GM12878 (cell line): ENCODE measurements at regions not wholly inside any gene's neighbourhood (a gene's known extent, or its start where the extent isn't known, plus 50 kb on each side); places are given as distances from the start of the nearest gene placed in this dataset.

ENCODE experiments used
- ATAC-seq: fragments of 200-7000 bp; cut with Tn5 transposase; 3 replicates; pipeline ENCODE4 v1.9.1; 2020; ENCODE audit warnings: mild to moderate bottlenecking, moderate library complexity
- BruUV-seq: library from RNA; stranded (reverse); fragments of 400-500 nt; replicated peaks from 2 replicates; lab custom pipeline; 2021; lab: Mats Ljungman, UMichigan
- CTCF ChIA-PET: fragments of 300-600 bp; sonication (Branson Sonifier 250); formaldehyde crosslinking; extraction: SDS; loops from one replicate; lab custom pipeline; 2021; ENCODE audit warnings: inconsistent platforms; lab: Yijun Ruan, JAX
- POLR2A ChIA-PET: fragments of 350-600 bp; formaldehyde crosslinking; extraction: SDS; loops from one replicate; lab custom pipeline; 2021; ENCODE audit warnings: inconsistent platforms; lab: Charles Lee
- RAD21 ChIA-PET: fragments of 300-600 bp; sonication (Branson Sonifier 250); formaldehyde crosslinking; loops from one replicate; lab custom pipeline; 2023; ENCODE audit warnings: antibody characterized with exemption; ENCODE audit not compliant: unreplicated experiment; lab: Charles Lee
- SMC1A ChIA-PET: fragments of 300-600 bp; sonication (Branson Sonifier 250); formaldehyde crosslinking; loops from one replicate; lab custom pipeline; 2023; ENCODE audit not compliant: unreplicated experiment, uncharacterized antibody; lab: Charles Lee
- DNase-seq: peaks from one replicate; pipeline ENCODE4 v3.0.0-alpha.2; 2011; ENCODE audit warnings: low read depth, low spot score
- FAIRE-seq: peaks from 3 replicates; lab custom pipeline; 2011; peaks lifted over from hg19 to GRCh38; lab: Jason Lieb, UNC
- H2AFZ ChIP-seq: 2 replicates; pipeline ENCODE4 v1.6.0; 2011; ENCODE audit warnings: low read depth, low read length, control low read depth; ENCODE audit not compliant: control insufficient read depth
- H3K27ac ChIP-seq: 2 replicates; pipeline ENCODE4 v1.5.1; 2011; ENCODE audit warnings: control low read depth; ENCODE audit not compliant: control insufficient read depth, insufficient read depth
- H3K27me3 ChIP-seq, 2 experiments: replicated peaks in 1 of 2; 2 replicates each; pipeline versions ENCODE4 v1.6.0 to v1.6.1; 2011; ENCODE audit warnings: low read length in 1 of 2; ENCODE audit not compliant: control insufficient read depth in 2 of 2, insufficient read depth in 2 of 2
- H3K36me3 ChIP-seq, 2 experiments: 2 replicates each; pipeline ENCODE4 v1.5.1; 2011; ENCODE audit warnings: low read length in 1 of 2; ENCODE audit not compliant: control insufficient read depth in 2 of 2, insufficient read depth in 2 of 2
- H3K4me1 ChIP-seq: 2 replicates; pipeline ENCODE4 v1.6.1; 2011; ENCODE audit warnings: mild to moderate bottlenecking, low read length, moderate library complexity, mixed read lengths; ENCODE audit not compliant: control insufficient read depth, insufficient read depth
- H3K4me2 ChIP-seq: 2 replicates; pipeline ENCODE4 v1.6.0; 2011; ENCODE audit warnings: control low read depth; ENCODE audit not compliant: control insufficient read depth, insufficient read depth
- H3K4me3 ChIP-seq: fragments of 200-600 bp; sonication (generic); 2 replicates; pipeline ENCODE4 v1.5.1; 2016
- H3K79me2 ChIP-seq: 2 replicates; pipeline ENCODE4 v1.6.0; 2011; ENCODE audit warnings: low read length; ENCODE audit not compliant: control insufficient read depth, insufficient read depth
- H3K9ac ChIP-seq: 2 replicates; pipeline ENCODE4 v1.8.0; 2011; ENCODE audit warnings: low read length, control low read depth, mixed read lengths; ENCODE audit not compliant: control insufficient read depth, insufficient read depth
- H3K9me3 ChIP-seq: replicated peaks from 3 replicates; pipeline ENCODE4 v1.5.1; 2011; ENCODE audit warnings: mild to moderate bottlenecking, low read length; ENCODE audit not compliant: control insufficient read depth, insufficient read depth
- H4K20me1 ChIP-seq: 2 replicates; pipeline ENCODE4 v1.6.0; 2011; ENCODE audit not compliant: control insufficient read depth, insufficient read depth
- BRCA1 ChIP-seq: IDR thresholded peaks from 2 replicates; pipeline ENCODE4 v1.6.1; 2011; ENCODE audit warnings: low read depth, low read length, improper control_type of control experiment
- CREM ChIP-seq: IDR thresholded peaks from 2 replicates; pipeline ENCODE4 v1.6.1; 2014; ENCODE audit warnings: antibody characterized with exemption, low read depth
- DPF2 ChIP-seq: fragments of 450-650 bp; IDR thresholded peaks from 2 replicates; pipeline ENCODE4 v1.6.1; 2017; ENCODE audit warnings: mild to moderate bottlenecking
- FOXM1 ChIP-seq: IDR thresholded peaks from 2 replicates; pipeline ENCODE4 v1.6.1; 2012; ENCODE audit warnings: low read depth, mild to moderate bottlenecking, inconsistent platforms, low read length, moderate library complexity
- KDM1A ChIP-seq: fragments of 200-600 bp; sonication (generic); IDR thresholded peaks from 2 replicates; pipeline ENCODE4 v1.6.1; 2016; ENCODE audit warnings: borderline replicate concordance
- MEF2B ChIP-seq: fragments of 450-650 bp; IDR thresholded peaks from 2 replicates; pipeline ENCODE4 v1.6.1; 2018; ENCODE audit warnings: mild to moderate bottlenecking, moderate library complexity; ENCODE audit not compliant: partially characterized antibody, poor library complexity, severe bottlenecking
- NR2C2 ChIP-seq: IDR thresholded peaks from 2 replicates; pipeline ENCODE4 v1.6.1; 2011; ENCODE audit warnings: borderline replicate concordance, low read depth; ENCODE audit not compliant: control insufficient read depth, insufficient read length
- TAF1 ChIP-seq: IDR thresholded peaks from 2 replicates; pipeline ENCODE4 v1.6.1; 2011; ENCODE audit warnings: mild to moderate bottlenecking, low read depth, low read length, borderline replicate concordance
- WGBS: methylation state at CpG from one replicate; pipeline ENCODE4 v1.1.6; 2016; ENCODE audit warnings: low lambda C conversion rate; ENCODE audit not compliant: insufficient replicate concordance, insufficient coverage; ENCODE audit errors: missing lambda C conversion rate; 5-methylcytosine and 5-hydroxymethylcytosine counted together
- in situ Hi-C: fragments of 300-500 bp; cut with MboI; formaldehyde crosslinking; loops from 9 replicates; pipeline ENCODE4 v1.14.3; 2018; ENCODE audit warnings: mixed read lengths
- intact Hi-C: fragments of 100-400 bp; cut with micrococcal nuclease; formaldehyde crosslinking; loops from one replicate; pipeline ENCODE4 v1.14.2; 2022; ENCODE audit not compliant: unreplicated experiment
- TF ChIP-seq, protein P1 (sequence below): IDR thresholded peaks from 2 replicates; pipeline ENCODE4 v1.6.1; 2012; ENCODE audit warnings: mild to moderate bottlenecking, low read depth, low read length
- TF ChIP-seq, protein P2 (sequence below): fragments of 450-650 bp; formaldehyde crosslinking; IDR thresholded peaks from 2 replicates; pipeline ENCODE4 v1.4.0; 2020; ENCODE audit warnings: mild to moderate bottlenecking, moderate library complexity
- TF ChIP-seq, protein P3 (sequence below): IDR thresholded peaks from 2 replicates; pipeline ENCODE4 v1.6.1; 2011; ENCODE audit warnings: borderline replicate concordance, low read depth, mild to moderate bottlenecking, moderate library complexity, mixed read lengths, low read length; ENCODE audit not compliant: insufficient read depth; ENCODE audit errors: extremely low read length

DNA sequence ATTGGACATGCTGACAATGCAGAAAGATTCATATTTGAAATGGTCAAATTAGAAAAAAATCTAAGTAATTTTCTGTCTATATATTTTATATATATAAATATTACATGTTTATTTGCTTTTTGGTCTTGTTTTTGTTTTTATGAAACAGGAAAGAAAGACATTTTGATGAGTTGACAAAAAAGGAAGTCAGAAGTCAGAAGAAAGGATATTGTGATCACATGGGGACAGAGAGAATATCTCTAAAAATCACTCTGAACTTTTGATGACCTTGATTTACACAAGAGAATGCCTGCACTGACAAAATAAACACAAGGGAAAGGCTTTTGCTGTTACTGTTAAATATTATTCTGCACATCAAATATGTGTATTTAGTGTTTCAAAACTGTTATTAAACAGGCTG, 811.2 kb downstream of the SI start:
- no peak for TF ChIP-seq NR2C2
- no peak for TF ChIP-seq TAF1
- TF ChIP-seq KDM1A: no peak
- Histone ChIP-seq H3K27me3 (no peaks in the 10 kb centered on the region), H4K20me1 (no peaks in the 10 kb centered on the region), H3K36me3 (no peaks in the 10 kb centered on the region), H2AFZ (no peak overlapping the region), H3K4me3 (no peak overlapping the region), H3K79me2 (no peaks in the 10 kb centered on the region), H3K27ac (no peak overlapping the region), H3K9ac (no peak overlapping the region), H3K4me2 (no peak overlapping the region), H3K9me3 (no peaks in the 10 kb centered on the region), H3K4me1 (no peaks in the 10 kb centered on the region)
- ChIA-PET SMC1A (no interaction called here), CTCF (no interaction called here), RAD21 (no interaction called here), POLR2A (no interaction called here)
- FAIRE-seq: no peak
- intact Hi-C loops: no loop called here
- no peak for ATAC-seq
- no TSS peak for BruUV-seq
- no peak for DNase-seq
- in situ Hi-C loops: no loop called here

DNA sequence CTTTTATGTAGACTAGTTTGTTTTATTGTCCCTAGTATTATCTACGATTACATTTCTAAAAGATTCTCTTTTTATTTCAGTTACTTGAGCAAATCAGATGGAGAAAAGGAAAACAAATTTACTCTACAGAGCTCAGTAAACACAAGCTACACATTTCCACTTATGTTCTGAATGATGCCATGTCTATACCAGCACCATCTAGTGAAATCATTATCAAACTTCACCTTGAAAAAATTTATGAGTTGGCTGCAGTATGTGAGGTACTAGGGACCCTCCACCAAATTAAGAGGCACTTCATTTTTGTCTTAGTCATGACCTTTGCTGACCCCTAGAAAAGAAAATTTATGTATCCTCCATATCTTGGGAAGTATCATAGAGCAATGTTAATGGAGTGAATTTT, 827.4 kb downstream of the SI start:
- no peaks in the 10 kb centered on the region for H3K79me2 ChIP-seq
- H4K20me1 ChIP-seq: no peaks in the 10 kb centered on the region
- H3K27me3 ChIP-seq: no peaks in the 10 kb centered on the region
- CTCF ChIA-PET: no interaction called here
- intact Hi-C loops: no loop called here
- H3K27ac ChIP-seq: no peak overlapping the region
- RAD21 ChIA-PET: no interaction called here
- H3K4me3 ChIP-seq: no peak overlapping the region
- ATAC-seq: no peak
- in situ Hi-C loops: no loop called here
- no peaks in the 10 kb centered on the region for H3K9me3 ChIP-seq
- no peaks in the 10 kb centered on the region for H3K36me3 ChIP-seq
- H3K4me2 ChIP-seq: no peak overlapping the region
- SMC1A ChIA-PET: no interaction called here
- DNase-seq: no peak
- POLR2A ChIA-PET: no interaction called here
- FAIRE-seq: no peak
- no peak overlapping the region for H2AFZ ChIP-seq
- H3K4me1 ChIP-seq: no peaks in the 10 kb centered on the region
- BruUV-seq: no TSS peak
- no peak overlapping the region for H3K9ac ChIP-seq
- 0% methylated on average over 1 of the region's 1 CpG for WGBS
- TF ChIP-seq, protein P1, sequence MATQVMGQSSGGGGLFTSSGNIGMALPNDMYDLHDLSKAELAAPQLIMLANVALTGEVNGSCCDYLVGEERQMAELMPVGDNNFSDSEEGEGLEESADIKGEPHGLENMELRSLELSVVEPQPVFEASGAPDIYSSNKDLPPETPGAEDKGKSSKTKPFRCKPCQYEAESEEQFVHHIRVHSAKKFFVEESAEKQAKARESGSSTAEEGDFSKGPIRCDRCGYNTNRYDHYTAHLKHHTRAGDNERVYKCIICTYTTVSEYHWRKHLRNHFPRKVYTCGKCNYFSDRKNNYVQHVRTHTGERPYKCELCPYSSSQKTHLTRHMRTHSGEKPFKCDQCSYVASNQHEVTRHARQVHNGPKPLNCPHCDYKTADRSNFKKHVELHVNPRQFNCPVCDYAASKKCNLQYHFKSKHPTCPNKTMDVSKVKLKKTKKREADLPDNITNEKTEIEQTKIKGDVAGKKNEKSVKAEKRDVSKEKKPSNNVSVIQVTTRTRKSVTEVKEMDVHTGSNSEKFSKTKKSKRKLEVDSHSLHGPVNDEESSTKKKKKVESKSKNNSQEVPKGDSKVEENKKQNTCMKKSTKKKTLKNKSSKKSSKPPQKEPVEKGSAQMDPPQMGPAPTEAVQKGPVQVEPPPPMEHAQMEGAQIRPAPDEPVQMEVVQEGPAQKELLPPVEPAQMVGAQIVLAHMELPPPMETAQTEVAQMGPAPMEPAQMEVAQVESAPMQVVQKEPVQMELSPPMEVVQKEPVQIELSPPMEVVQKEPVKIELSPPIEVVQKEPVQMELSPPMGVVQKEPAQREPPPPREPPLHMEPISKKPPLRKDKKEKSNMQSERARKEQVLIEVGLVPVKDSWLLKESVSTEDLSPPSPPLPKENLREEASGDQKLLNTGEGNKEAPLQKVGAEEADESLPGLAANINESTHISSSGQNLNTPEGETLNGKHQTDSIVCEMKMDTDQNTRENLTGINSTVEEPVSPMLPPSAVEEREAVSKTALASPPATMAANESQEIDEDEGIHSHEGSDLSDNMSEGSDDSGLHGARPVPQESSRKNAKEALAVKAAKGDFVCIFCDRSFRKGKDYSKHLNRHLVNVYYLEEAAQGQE: no peak
- no peak for TF ChIP-seq BRCA1
- no peak for TF ChIP-seq DPF2
- TF ChIP-seq FOXM1: no peak
- TF ChIP-seq, protein P2, sequence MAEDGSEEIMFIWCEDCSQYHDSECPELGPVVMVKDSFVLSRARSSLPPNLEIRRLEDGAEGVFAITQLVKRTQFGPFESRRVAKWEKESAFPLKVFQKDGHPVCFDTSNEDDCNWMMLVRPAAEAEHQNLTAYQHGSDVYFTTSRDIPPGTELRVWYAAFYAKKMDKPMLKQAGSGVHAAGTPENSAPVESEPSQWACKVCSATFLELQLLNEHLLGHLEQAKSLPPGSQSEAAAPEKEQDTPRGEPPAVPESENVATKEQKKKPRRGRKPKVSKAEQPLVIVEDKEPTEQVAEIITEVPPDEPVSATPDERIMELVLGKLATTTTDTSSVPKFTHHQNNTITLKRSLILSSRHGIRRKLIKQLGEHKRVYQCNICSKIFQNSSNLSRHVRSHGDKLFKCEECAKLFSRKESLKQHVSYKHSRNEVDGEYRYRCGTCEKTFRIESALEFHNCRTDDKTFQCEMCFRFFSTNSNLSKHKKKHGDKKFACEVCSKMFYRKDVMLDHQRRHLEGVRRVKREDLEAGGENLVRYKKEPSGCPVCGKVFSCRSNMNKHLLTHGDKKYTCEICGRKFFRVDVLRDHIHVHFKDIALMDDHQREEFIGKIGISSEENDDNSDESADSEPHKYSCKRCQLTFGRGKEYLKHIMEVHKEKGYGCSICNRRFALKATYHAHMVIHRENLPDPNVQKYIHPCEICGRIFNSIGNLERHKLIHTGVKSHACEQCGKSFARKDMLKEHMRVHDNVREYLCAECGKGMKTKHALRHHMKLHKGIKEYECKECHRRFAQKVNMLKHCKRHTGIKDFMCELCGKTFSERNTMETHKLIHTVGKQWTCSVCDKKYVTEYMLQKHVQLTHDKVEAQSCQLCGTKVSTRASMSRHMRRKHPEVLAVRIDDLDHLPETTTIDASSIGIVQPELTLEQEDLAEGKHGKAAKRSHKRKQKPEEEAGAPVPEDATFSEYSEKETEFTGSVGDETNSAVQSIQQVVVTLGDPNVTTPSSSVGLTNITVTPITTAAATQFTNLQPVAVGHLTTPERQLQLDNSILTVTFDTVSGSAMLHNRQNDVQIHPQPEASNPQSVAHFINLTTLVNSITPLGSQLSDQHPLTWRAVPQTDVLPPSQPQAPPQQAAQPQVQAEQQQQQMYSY (CRISPR knock-in tag): no peak
- TF ChIP-seq CREM: no peak
- TF ChIP-seq MEF2B: no peak
- TF ChIP-seq, protein P3, sequence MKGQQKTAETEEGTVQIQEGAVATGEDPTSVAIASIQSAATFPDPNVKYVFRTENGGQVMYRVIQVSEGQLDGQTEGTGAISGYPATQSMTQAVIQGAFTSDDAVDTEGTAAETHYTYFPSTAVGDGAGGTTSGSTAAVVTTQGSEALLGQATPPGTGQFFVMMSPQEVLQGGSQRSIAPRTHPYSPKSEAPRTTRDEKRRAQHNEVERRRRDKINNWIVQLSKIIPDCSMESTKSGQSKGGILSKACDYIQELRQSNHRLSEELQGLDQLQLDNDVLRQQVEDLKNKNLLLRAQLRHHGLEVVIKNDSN: no peak
